Endothelial cell of umbilical vein (primary cell): ENCODE measurements at regions not wholly inside any gene's neighbourhood (a gene's known extent, or its start where the extent isn't known, plus 50 kb on each side); places are given as distances from the start of the nearest gene placed in this dataset.
"Not testable (repeated sequence)": the region's sequence is repeated elsewhere in the genome, so short reads cannot be mapped to it uniquely, and the experiment has no call there.

Experiments used
- CTCF ChIP-seq, 2 donors: IDR thresholded peaks; 1 replicate in 1 of 2; 2 replicates in 1 of 2; pipeline ENCODE4 v1.5.1; 2011; ENCODE audit warnings: low read length in 2 of 2, mild to moderate bottlenecking in 2 of 2, moderate library complexity in 2 of 2, control low read depth in 1 of 2, inconsistent platforms in 1 of 2, low read depth in 1 of 2; ENCODE audit not compliant: insufficient read depth in 1 of 2; ENCODE audit errors: extremely low read depth in 1 of 2
- EZH2 ChIP-seq: IDR thresholded peaks from 2 replicates; pipeline ENCODE4 v1.6.1; 2012; ENCODE audit warnings: borderline replicate concordance, low read depth, mild to moderate bottlenecking, moderate library complexity, low read length, inconsistent platforms; ENCODE audit not compliant: severe bottlenecking
- FOS ChIP-seq: IDR thresholded peaks from 2 replicates; pipeline ENCODE4 v1.6.1; 2011; ENCODE audit warnings: mild to moderate bottlenecking, low read length, moderate library complexity, borderline replicate concordance; ENCODE audit not compliant: insufficient read depth
- GATA2 ChIP-seq: IDR thresholded peaks from 2 replicates; pipeline ENCODE4 v1.7.0; 2011; ENCODE audit warnings: low read depth, mild to moderate bottlenecking, moderate library complexity, mixed read lengths, low read length; ENCODE audit not compliant: insufficient read length, insufficient read depth
- JUN ChIP-seq: IDR thresholded peaks from 2 replicates; pipeline ENCODE4 v1.6.1; 2011; ENCODE audit warnings: borderline replicate concordance, low read depth; ENCODE audit not compliant: insufficient read length, insufficient read depth
- MAX ChIP-seq: IDR thresholded peaks from 2 replicates; pipeline ENCODE4 v1.6.1; 2011; ENCODE audit not compliant: insufficient read depth, insufficient read length
- MYC ChIP-seq: IDR thresholded peaks from one replicate; pipeline ENCODE4 v1.6.1; 2011; ENCODE audit warnings: mild to moderate bottlenecking, low read depth, low read length
- POLR2A ChIP-seq: IDR thresholded peaks from 2 replicates; pipeline ENCODE4 v1.6.1; 2012; ENCODE audit warnings: low read depth, mild to moderate bottlenecking, control low read depth, low read length
- POLR2AphosphoS5 ChIP-seq: IDR thresholded peaks from 2 replicates; pipeline ENCODE4 v1.6.1; 2012; ENCODE audit warnings: low read depth, mild to moderate bottlenecking, control low read depth, low read length, moderate library complexity; ENCODE audit not compliant: insufficient read depth

- not testable (repeated sequence) for TF ChIP-seq POLR2A; JUN; CTCF (IDR thresholded peaks at IDR 0.05; ENCODE audit: extremely low read depth in 1 of 2, insufficient read depth in 1 of 2, low read depth in 1 of 2, low read length in 2 of 2); POLR2AphosphoS5; EZH2; MYC; MAX; FOS; GATA2
These were observed 219.6 kb upstream of the FKBP1C start for GRCh38 chr6:62991696-62992095.
